ENCODE measurements at regions not wholly inside any gene's neighbourhood (a gene's known extent, or its start where the extent isn't known, plus 50 kb on each side); places are given as distances from the start of the nearest gene placed in this dataset.
"Not testable (repeated sequence)": the region's sequence is repeated elsewhere in the genome, so short reads cannot be mapped to it uniquely, and the experiment has no call there.

GRCh38 chrX:109172091-109172602 lies 309.7 kb downstream of the GUCY2F start:
- no peak for DNase-seq (ENCODE audit: low read depth in 1 of 2, low spot score in 1 of 2)

GRCh38 chrX:109155161-109155560 lies 326.7 kb downstream of the GUCY2F start:
- no peak for DNase-seq (ENCODE audit: low read depth in 1 of 2, low spot score in 1 of 2)

DNA sequence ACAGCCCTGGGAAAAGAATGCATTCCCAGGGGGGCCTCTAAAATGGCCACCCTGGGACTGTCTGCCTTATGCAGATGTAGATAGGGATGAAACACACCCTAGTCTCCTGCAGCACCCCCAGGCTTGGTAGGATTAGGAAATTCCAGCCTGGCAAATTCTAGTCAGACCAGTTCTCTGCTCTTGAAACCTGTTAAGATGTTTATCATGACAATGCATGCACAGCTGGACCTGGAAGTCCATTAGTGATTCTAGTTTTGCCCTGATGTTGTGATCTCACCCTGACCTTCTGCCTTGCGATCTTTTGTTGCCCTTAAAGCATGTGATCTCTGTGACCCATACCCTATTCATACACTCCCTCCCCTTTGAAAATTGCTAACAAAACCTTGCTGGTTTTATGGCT lies 337.7 kb downstream of the GUCY2F start:
- DNase-seq (ENCODE audit: low read depth in 1 of 2, low spot score in 1 of 2): not testable (repeated sequence)

DNA sequence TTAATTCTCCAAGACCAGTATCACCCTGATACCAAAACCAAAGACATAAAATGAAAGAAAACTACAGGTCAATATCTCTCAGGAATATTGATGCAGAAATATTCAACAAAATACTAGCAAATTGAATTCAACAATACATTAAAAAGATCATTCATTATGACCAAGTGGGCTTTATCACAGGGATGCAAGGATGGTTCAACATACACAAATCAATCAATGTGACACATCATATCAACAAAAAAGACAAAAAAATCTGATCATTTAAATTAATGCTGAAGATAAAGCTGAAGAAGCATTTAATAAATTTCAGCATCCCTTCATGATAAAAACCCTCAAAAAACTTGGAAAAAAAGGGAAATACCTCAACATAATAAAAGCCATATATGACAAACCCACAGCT lies 341.4 kb downstream of the GUCY2F start:
- DNase-seq (ENCODE audit: low read depth in 1 of 2, low spot score in 1 of 2): no peak

DNA sequence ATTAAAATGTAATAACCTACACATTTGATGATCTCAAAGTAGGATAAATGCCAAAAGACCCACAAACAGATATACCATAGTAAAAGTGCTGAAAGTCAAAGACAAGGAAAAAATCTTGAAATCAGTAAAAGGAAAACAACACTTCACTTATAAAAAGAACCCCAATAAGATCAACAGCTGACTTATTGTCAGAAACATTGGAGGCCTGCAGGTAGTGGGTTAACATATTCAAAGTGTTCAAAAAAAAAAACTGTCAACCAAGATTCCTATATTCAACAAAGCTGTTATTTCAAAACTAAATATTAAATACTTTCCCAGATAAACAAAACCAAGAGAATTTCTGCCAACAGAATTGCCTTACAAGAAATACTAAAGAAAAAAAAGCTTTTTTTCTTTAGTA lies 347.1 kb downstream of the GUCY2F start:
- no peak for DNase-seq (ENCODE audit: low read depth in 1 of 2, low spot score in 1 of 2)

DNA sequence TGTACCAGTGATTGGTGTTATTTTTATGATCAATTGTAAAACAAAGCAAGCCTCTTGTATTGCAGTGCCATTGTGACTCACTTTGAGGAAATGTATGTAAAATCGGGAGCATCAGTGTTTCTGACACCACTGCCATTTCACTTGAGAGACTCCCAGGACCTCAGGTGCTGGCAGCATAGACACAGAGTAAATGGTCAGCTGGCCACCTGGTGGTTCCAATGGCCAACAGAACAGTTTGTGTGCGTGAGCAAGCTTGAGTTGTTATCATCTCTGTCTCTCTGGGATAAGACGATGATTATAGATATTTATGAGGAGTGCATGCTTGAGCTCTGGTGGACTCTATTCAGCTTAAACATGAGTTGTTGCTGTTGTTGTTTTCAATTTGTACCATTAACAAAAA lies 356.6 kb downstream of the GUCY2F start:
- DNase-seq (ENCODE audit: low read depth in 1 of 2, low spot score in 1 of 2): no peak

DNA sequence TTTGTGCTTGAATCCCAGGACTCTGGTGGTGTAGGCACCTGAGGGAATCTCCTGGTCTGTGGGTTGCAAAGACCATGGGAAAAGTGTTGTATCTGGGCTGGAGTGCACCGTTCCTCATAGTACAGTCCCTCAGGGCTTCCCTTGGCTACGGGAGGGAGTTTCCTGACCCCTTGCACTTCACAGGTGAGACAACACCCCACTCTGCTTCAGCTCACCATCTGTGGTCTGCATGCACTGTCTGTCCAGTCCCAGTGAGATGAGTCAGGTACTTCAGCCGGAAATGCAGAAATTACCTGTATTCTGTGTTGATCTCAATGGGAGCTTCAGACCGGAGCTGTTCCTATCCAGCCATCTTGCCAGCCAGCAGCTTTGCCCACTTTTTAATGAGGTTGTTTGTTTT lies 353.0 kb upstream of the IRS4 start:
- DNase-seq (ENCODE audit: low read depth in 1 of 2, low spot score in 1 of 2): no peak

GRCh38 chrX:109077788-109078187 lies 341.4 kb upstream of the IRS4 start:
- no peak for DNase-seq (ENCODE audit: low read depth in 1 of 2, low spot score in 1 of 2)

- not testable (repeated sequence) for DNase-seq (ENCODE audit: low read depth in 1 of 2, low spot score in 1 of 2)
These were observed 317.8 kb upstream of the IRS4 start for GRCh38 chrX:109054181-109054581.

GRCh38 chrX:109049903-109050302 lies 313.5 kb upstream of the IRS4 start:
- no peak for DNase-seq (ENCODE audit: low read depth in 1 of 2, low spot score in 1 of 2)

DNA sequence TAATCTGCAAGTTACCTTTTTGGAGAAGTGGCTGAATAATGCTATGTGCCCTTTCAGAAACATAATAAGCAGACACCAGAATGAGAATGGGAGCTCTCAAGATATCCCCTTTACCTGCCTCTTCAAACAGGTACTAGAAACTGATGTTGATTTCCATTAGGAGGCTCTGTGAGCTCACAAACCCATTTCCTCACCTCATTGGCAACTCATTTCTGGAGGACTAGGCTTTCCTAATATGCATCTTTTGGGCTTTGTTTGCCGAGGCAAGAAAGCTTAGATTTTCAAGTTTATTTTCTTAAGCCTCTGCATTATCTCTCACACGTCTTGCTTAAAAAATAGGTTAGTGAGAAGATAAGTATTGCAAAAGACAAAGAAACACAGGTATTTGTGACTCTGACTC lies 313.1 kb upstream of the IRS4 start:
- no peak for DNase-seq (ENCODE audit: low read depth in 1 of 2, low spot score in 1 of 2)

DNA sequence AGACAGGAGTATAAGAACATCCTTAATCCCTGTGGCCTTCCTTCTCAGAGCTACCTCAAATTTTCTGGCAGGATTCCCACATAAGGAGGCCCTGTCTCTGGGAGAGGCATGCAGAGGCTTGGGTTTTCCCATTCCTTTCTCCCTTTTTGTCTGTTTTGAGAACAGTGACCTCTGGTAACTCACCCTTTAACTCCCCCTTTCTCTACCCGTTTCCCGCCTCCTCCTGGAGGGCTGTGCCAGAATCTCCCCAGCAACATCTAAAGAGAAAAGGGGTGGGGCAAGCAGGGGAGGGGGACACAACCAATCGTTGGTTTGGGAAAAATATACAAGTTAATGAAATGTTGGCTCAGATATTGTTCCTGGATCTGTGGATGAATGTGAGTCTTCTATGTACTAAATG lies 303.7 kb upstream of the IRS4 start:
- no peak for DNase-seq (ENCODE audit: low read depth in 1 of 2, low spot score in 1 of 2)

GRCh38 chrX:109036624-109037023 lies 300.3 kb upstream of the IRS4 start:
- no peak for DNase-seq (ENCODE audit: low read depth in 1 of 2, low spot score in 1 of 2)

DNA sequence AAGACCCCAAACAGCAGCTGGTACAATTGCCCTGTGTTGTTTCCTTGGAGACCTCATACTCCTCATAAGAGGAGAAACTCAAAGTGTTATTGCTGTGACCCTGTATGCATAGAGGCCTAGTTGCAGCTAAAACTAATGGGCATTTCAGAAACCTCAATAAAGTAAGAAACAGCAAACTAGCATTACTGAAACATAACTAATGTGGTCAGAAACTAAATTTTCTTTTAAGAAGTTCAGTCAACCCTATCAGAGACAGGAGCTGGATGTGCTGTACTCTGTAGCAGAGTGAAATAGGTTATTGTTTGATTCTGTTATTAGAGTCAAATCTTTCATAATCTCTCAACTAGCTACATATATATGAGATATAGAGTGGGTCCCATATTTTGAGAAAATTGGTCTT lies 257.5 kb upstream of the IRS4 start:
- no peak for DNase-seq (ENCODE audit: low read depth in 1 of 2, low spot score in 1 of 2)

- not testable (repeated sequence) for DNase-seq (ENCODE audit: low read depth in 1 of 2, low spot score in 1 of 2)
These were observed 236.5 kb upstream of the IRS4 start for GRCh38 chrX:108972899-108973298.

- no peak for DNase-seq (ENCODE audit: low read depth in 1 of 2, low spot score in 1 of 2)
These were observed 210.8 kb upstream of the IRS4 start for GRCh38 chrX:108947205-108947604.

DNA sequence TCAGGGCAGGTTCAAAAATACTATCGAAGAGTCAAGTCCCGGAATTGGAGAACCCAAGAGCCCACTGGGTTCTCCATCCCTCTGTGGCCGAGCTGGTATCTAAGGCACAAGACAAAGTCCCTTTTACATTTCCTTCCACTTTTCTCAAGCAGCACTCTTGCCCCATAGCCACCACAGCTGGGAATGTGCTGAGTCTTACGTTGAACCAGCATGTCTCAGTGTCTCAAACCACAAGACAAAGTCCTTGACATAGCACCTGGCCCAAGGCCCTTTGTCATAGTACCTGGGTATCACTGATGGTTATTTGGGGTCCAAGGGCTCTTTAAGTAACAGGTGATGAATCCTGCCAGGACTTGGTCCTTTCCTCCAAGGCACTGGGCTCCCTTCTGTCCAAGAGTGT lies 210.2 kb upstream of the IRS4 start:
- no peak for DNase-seq (ENCODE audit: low read depth in 1 of 2, low spot score in 1 of 2)

DNA sequence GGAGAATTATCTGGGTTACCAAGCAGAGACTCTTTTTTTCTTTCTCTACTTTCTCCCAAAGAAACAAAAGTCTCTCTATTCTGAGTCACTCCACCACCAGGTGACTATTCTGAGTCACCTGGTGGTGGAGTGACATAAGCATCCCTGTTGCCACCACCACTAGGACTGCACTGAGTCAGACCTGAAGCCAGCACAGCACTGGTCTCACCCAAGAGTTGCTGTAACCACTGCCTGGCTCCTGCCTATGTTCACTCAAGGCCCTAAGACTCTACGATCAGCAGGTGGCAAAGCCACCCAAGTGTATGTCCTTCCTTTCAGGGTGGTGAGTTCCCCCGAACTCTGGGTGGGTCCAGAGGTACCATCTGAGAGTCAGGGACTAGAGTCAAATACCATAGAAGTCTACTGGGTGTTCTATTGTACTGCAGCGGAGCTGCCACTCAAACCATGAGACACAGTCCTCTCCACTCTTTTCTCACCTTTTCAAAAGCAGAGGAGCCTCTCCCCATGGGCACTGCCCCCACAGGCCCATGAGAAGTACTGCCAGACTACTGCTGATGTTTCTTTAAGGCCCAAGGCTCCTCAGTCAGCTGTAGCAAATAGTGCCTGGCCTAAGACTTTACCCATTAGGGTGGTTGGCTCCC lies 209.6 kb upstream of the IRS4 start:
- DNase-seq (ENCODE audit: low read depth in 1 of 2, low spot score in 1 of 2): no peak

- no peak for DNase-seq (ENCODE audit: low read depth in 1 of 2, low spot score in 1 of 2)
These were observed 178.4 kb upstream of the IRS4 start for GRCh38 chrX:108914791-108915190.

DNA sequence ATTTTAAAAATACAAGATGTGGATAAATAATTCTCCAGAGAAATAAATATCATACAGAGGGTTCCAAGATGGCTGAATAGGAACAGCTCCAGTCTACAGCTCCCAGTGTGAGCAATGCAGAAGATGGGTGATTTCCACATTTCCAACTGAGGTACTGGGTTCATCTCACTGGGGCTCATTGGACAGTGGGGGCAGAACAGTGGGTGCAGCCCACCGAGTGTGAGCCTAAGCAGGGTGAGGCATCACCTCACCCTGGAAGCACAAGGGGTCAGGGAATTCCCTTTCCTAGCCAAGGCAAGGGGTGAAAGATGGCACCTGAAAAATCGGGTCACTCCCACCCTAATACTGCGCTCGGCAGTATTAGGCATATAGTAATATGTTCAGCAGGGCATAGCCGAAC lies 167.5 kb upstream of the IRS4 start:
- DNase-seq (ENCODE audit: low read depth in 1 of 2, low spot score in 1 of 2): not testable (repeated sequence)

DNA sequence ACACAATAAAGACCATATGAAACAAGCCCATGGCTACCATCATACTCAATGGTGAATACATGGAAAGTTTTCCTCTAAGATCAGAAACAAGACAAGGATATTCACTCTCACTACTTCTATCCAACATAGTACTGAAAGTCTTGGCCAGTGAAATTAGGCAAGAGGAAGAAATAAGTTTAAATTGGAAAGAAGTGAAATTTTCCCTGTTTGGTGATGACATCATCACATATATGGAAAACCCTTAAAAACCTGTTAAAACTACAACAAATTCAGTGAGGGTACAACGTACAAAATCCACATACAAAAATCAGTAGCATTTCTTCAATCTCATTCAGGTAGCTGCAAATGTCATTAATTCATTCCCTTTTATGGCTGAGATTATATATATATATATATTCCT lies 164.0 kb upstream of the IRS4 start:
- no peak for DNase-seq (ENCODE audit: low read depth in 1 of 2, low spot score in 1 of 2)

GRCh38 chrX:108896349-108896748 lies 160.0 kb upstream of the IRS4 start:
- DNase-seq (ENCODE audit: low read depth in 1 of 2, low spot score in 1 of 2): not testable (repeated sequence)

- no peak for DNase-seq (ENCODE audit: low read depth in 1 of 2, low spot score in 1 of 2)
These were observed 156.1 kb upstream of the IRS4 start for GRCh38 chrX:108892501-108892900.

Data from activated T-helper 1 cell treated with anti-CD3 and anti-CD28 coated beads, Interleukin-2, amount 50 U/mL, for 16 hours (primary cell).